Neural progenitor cell (in vitro differentiated cells): ENCODE measurements at regions not wholly inside any gene's neighbourhood (a gene's known extent, or its start where the extent isn't known, plus 50 kb on each side); places are given as distances from the start of the nearest gene placed in this dataset.

Experiments used
- CTCF ChIP-seq: fragments of 200-600 bp; sonication (generic); IDR thresholded peaks from 2 replicates; pipeline ENCODE4 v1.5.1; 2017; ENCODE audit warnings: antibody characterized with exemption, mild to moderate bottlenecking
- EZH2 ChIP-seq: fragments of 200-600 bp; sonication (generic); IDR thresholded peaks from 2 replicates; pipeline ENCODE4 v1.6.1; 2017; ENCODE audit warnings: antibody characterized with exemption, mild to moderate bottlenecking, moderate library complexity
- EZH2phosphoT487 ChIP-seq: fragments of 200-600 bp; sonication (generic); IDR thresholded peaks from 2 replicates; pipeline ENCODE4 v1.6.1; 2017; ENCODE audit warnings: antibody characterized with exemption

GRCh38 chr1:166305371-166305770 lies 138.6 kb upstream of the FAM78B start:
- TF ChIP-seq CTCF, result no peak
- no peak for TF ChIP-seq EZH2
- TF ChIP-seq EZH2phosphoT487, result no peak
